MCF 10A (cell line): ENCODE measurements at regions not wholly inside any gene's neighbourhood (a gene's known extent, or its start where the extent isn't known, plus 50 kb on each side); places are given as distances from the start of the nearest gene placed in this dataset.

ENCODE experiments used
- BruUV-seq: library from RNA; stranded (reverse); fragments of 400-500 nt; replicated peaks from 2 replicates; lab custom pipeline; 2021; lab: Mats Ljungman, UMichigan
- CTCF ChIA-PET: fragments of 300-600 bp; sonication (Branson Sonifier 250); formaldehyde crosslinking; extraction: SDS; loops from one replicate; lab custom pipeline; 2021; ENCODE audit warnings: antibody characterized with exemption, inconsistent platforms; lab: Yijun Ruan, JAX
- POLR2A ChIA-PET: fragments of 300-600, 350-650 bp; sonication (Branson Sonifier 250); formaldehyde crosslinking; extraction: SDS; loops from one replicate; lab custom pipeline; 2020; ENCODE audit warnings: antibody characterized with exemption, inconsistent platforms; lab: Yijun Ruan, JAX
- DNase-seq: peaks from one replicate; pipeline ENCODE4 v3.0.0-alpha.2; 2018; ENCODE audit not compliant: unreplicated experiment
- H3K27ac Mint-ChIP-seq: one replicate; pipeline ENCODE4 v1.8.0; 2022; ENCODE audit warnings: mild to moderate bottlenecking, low read depth, mixed read lengths; ENCODE audit not compliant: unreplicated experiment
- H3K27me3 Mint-ChIP-seq: one replicate; pipeline ENCODE4 v1.8.0; 2022; ENCODE audit warnings: mixed read lengths; ENCODE audit not compliant: insufficient read depth, unreplicated experiment
- H3K36me3 Mint-ChIP-seq: one replicate; pipeline ENCODE4 v1.8.0; 2022; ENCODE audit warnings: mild to moderate bottlenecking, moderate library complexity, mixed read lengths; ENCODE audit not compliant: insufficient read depth, unreplicated experiment
- H3K4me1 Mint-ChIP-seq: one replicate; pipeline ENCODE4 v1.8.0; 2022; ENCODE audit warnings: mixed read lengths; ENCODE audit not compliant: insufficient read depth, unreplicated experiment
- H3K4me3 Mint-ChIP-seq: one replicate; pipeline ENCODE4 v1.8.0; 2022; ENCODE audit warnings: mild to moderate bottlenecking, moderate library complexity, mixed read lengths; ENCODE audit not compliant: unreplicated experiment
- H3K9me3 Mint-ChIP-seq: one replicate; pipeline ENCODE4 v1.8.0; 2022; ENCODE audit warnings: mixed read lengths; ENCODE audit not compliant: unreplicated experiment
- intact Hi-C: fragments of 100-400 bp; cut with micrococcal nuclease; formaldehyde crosslinking; loops from 2 replicates; pipeline ENCODE4 v1.14.1; 2022
- TF ChIP-seq, protein P1 (sequence below): fragments of 200-600 bp; IDR thresholded peaks from one replicate; pipeline ENCODE4 v1.8.0; 2022; ENCODE audit warnings: antibody characterized with exemption, mild to moderate bottlenecking; ENCODE audit not compliant: unreplicated experiment

DNA sequence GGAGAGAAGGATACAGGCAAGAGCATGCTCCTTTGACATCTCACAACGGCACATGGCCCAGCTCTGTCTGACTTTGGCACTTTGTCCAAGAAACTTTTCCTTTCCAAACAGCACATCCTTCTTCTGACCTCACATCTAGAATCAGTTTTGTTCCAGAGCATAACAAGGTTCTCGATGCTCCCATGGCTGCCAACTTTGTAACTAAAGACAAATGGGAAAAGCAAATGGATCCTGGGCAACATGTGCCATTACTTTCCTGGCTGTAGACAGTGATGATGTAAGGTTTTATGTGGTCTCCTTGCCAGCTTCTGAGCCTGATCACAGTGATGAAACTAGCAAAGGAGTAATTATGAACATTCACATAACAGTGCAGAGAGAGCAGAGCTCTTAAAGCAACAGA, 171.8 kb upstream of the C1orf87 start:
- no TSS peak for BruUV-seq
- DNase-seq, result no peak
- TF ChIP-seq, protein P1, sequence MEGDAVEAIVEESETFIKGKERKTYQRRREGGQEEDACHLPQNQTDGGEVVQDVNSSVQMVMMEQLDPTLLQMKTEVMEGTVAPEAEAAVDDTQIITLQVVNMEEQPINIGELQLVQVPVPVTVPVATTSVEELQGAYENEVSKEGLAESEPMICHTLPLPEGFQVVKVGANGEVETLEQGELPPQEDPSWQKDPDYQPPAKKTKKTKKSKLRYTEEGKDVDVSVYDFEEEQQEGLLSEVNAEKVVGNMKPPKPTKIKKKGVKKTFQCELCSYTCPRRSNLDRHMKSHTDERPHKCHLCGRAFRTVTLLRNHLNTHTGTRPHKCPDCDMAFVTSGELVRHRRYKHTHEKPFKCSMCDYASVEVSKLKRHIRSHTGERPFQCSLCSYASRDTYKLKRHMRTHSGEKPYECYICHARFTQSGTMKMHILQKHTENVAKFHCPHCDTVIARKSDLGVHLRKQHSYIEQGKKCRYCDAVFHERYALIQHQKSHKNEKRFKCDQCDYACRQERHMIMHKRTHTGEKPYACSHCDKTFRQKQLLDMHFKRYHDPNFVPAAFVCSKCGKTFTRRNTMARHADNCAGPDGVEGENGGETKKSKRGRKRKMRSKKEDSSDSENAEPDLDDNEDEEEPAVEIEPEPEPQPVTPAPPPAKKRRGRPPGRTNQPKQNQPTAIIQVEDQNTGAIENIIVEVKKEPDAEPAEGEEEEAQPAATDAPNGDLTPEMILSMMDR, result no peak
- ChIA-PET CTCF (interaction anchor here (0.5 to 1.1 kb wide), 2 partner anchors 145 kb away, joined by 3 to 4 read pairs; no protein-coding TSS in a partner anchor), POLR2A (no interaction called here)
- no peaks in the 10 kb centered on the region for H3K9me3 Mint-ChIP-seq
- H3K4me3 Mint-ChIP-seq, result no peak overlapping the region
- H3K4me1 Mint-ChIP-seq, result no peaks in the 10 kb centered on the region
- no peaks in the 10 kb centered on the region for H3K36me3 Mint-ChIP-seq
- intact Hi-C loops, result no loop called here
- no peak overlapping the region for H3K27ac Mint-ChIP-seq
- peaks cover 11% of the 10 kb centered on the region for H3K27me3 Mint-ChIP-seq

DNA sequence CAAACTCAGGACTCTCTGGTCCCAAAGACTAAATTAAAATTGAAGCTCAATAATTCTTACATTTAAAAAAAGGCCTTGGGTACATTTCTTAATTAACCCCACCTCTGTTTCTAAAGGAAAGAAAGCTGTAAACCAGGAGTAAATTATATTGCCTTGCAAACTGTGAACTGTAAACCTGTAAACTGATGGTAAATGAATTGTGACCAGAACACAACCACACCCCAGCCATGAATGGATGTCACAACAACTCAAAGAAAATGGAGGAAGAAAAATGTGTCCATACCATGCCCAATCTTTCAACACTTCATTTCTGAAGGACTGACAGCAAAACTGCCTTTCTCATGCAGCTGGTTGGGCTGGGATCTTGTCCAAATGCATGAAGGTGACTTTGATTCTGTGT, 171.3 kb upstream of the C1orf87 start:
- Mint-ChIP-seq H3K9me3 (no peaks in the 10 kb centered on the region), H3K27me3 (peaks cover 11% of the 10 kb centered on the region), H3K4me1 (no peaks in the 10 kb centered on the region), H3K4me3 (no peak overlapping the region), H3K27ac (no peak overlapping the region), H3K36me3 (no peaks in the 10 kb centered on the region)
- ChIA-PET CTCF (interaction anchor here (1.1 kb wide), 1 partner anchor 144 kb away, joined by 3 read pairs; no protein-coding TSS in a partner anchor), POLR2A (no interaction called here)
- DNase-seq, result no peak
- no TSS peak for BruUV-seq
- intact Hi-C loops, result no loop called here
- TF ChIP-seq, protein P1, result no peak

DNA sequence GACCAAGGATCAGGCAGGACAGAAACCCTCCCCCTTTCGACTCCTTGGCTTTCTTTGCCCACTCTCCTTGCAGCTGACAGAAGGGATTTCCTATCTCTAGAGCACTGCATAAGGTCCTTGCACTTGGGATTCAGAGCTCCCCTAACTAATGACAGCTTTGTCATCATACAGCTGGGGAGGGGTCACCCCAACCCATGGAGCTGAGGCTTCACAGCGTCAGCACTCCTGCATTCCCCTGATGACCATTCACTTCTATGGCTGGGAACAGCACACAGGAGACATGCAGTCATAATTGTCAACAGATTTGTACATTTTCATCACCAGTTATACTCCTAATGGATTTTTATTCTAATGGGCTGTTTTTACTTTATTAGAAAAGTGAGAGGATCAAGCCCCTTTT, 161.7 kb upstream of the C1orf87 start:
- no peak overlapping the region for H3K27ac Mint-ChIP-seq
- H3K4me1 Mint-ChIP-seq, result no peaks in the 10 kb centered on the region
- ChIA-PET POLR2A (no interaction called here), CTCF (no interaction called here)
- TF ChIP-seq, protein P1, result no peak
- H3K27me3 Mint-ChIP-seq, result no peaks in the 10 kb centered on the region
- H3K36me3 Mint-ChIP-seq, result no peaks in the 10 kb centered on the region
- no peak for DNase-seq
- no TSS peak for BruUV-seq
- H3K4me3 Mint-ChIP-seq, result no peak overlapping the region
- intact Hi-C loops, result no loop called here
- H3K9me3 Mint-ChIP-seq, result no peaks in the 10 kb centered on the region

DNA sequence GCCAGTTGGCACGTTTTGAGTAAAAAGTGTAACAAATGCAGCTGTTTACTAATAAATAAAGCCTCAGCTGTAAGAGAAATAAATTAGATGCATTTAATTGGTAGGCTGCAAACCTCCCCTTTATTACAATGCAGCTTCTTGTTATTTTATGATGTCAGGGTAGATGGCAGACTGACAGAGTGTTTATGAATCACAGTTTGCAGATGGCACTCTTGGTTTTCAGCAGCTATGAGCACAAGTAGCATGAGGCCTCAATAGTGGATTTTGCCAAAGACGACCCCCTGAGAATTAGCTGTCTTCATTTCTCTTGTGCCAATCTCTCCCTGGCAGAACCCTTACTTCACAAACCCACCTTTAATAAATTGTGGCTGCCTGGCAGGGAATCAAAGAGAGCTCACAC, 161.2 kb upstream of the C1orf87 start:
- intact Hi-C loops, result no loop called here
- H3K4me3 Mint-ChIP-seq, result no peak overlapping the region
- H3K9me3 Mint-ChIP-seq, result no peaks in the 10 kb centered on the region
- no peaks in the 10 kb centered on the region for H3K4me1 Mint-ChIP-seq
- no peaks in the 10 kb centered on the region for H3K36me3 Mint-ChIP-seq
- POLR2A ChIA-PET, result no interaction called here
- TF ChIP-seq, protein P1, result no peak
- no peaks in the 10 kb centered on the region for H3K27me3 Mint-ChIP-seq
- DNase-seq, result peak; percentile 2
- CTCF ChIA-PET, result no interaction called here
- H3K27ac Mint-ChIP-seq, result no peak overlapping the region
- no TSS peak for BruUV-seq
